IMR-90 (cell line): ENCODE measurements at regions not wholly inside any gene's neighbourhood (a gene's known extent, or its start where the extent isn't known, plus 50 kb on each side); places are given as distances from the start of the nearest gene placed in this dataset.

Experiments used
- ATAC-seq: fragments of 200-7000 bp; cut with Tn5 transposase; 2 replicates; pipeline ENCODE4 v1.9.1; 2020; ENCODE audit warnings: low read depth, mild to moderate bottlenecking, moderate library complexity
- BruUV-seq: library from RNA; stranded (reverse); fragments of 400-500 nt; replicated peaks from 2 replicates; lab custom pipeline; 2021; lab: Mats Ljungman, UMichigan
- CTCF ChIA-PET: fragments of 300-600 bp; formaldehyde crosslinking; extraction: SDS; loops from one replicate; lab custom pipeline; 2021; ENCODE audit warnings: antibody characterized with exemption; lab: Yijun Ruan, JAX
- POLR2A ChIA-PET: fragments of 300-600 bp; sonication (Branson Sonifier 250); formaldehyde crosslinking; loops from one replicate; lab custom pipeline; 2022; ENCODE audit warnings: antibody characterized with exemption; ENCODE audit not compliant: unreplicated experiment; lab: Charles Lee
- DNase-seq: peaks from one replicate; pipeline ENCODE4 v3.0.0; 2013
- H2AFZ ChIP-seq: replicated peaks from 2 replicates; pipeline ENCODE3; 2013; ENCODE audit warnings: low read length, mild to moderate bottlenecking; ENCODE audit not compliant: poor library complexity
- H2AK5ac ChIP-seq: 2 replicates; pipeline ENCODE4 v1.6.1; 2013; ENCODE audit warnings: low read depth, low read length, inconsistent platforms
- H2AK9ac ChIP-seq: replicated peaks from 2 replicates; pipeline ENCODE3; 2013; ENCODE audit warnings: mild to moderate bottlenecking, low read depth, low read length, moderate library complexity; ENCODE audit not compliant: poor library complexity
- H2BK120ac ChIP-seq: 2 replicates; pipeline ENCODE4 v1.6.1; 2013; ENCODE audit warnings: low read depth, low read length, inconsistent platforms
- H2BK15ac ChIP-seq: 3 replicates; pipeline ENCODE4 v1.6.1; 2013; ENCODE audit warnings: low read depth, low read length, inconsistent platforms
- H2BK20ac ChIP-seq: 2 replicates; pipeline ENCODE4 v1.6.1; 2013; ENCODE audit warnings: low read depth, mild to moderate bottlenecking, inconsistent platforms, low read length, moderate library complexity
- H2BK5ac ChIP-seq: 2 replicates; pipeline ENCODE4 v1.6.1; 2013; ENCODE audit warnings: mild to moderate bottlenecking, low read depth, low read length, inconsistent platforms; ENCODE audit not compliant: poor library complexity, severe bottlenecking
- H3K14ac ChIP-seq: replicated peaks from 2 replicates; pipeline ENCODE4 v1.6.1; 2013; ENCODE audit warnings: low read depth, low read length, inconsistent platforms
- H3K18ac ChIP-seq: 2 replicates; pipeline ENCODE4 v1.6.1; 2013; ENCODE audit warnings: low read depth, low read length, control low read depth
- H3K23ac ChIP-seq: 2 replicates; pipeline ENCODE4 v1.6.1; 2013; ENCODE audit warnings: low read depth, low read length, inconsistent platforms
- H3K27ac ChIP-seq: 2 replicates; pipeline ENCODE4 v1.5.1; 2013; ENCODE audit warnings: mild to moderate bottlenecking, control low read depth, low read length; ENCODE audit not compliant: insufficient read depth
- H3K27me3 ChIP-seq: 2 replicates; pipeline ENCODE4 v1.6.1; 2013; ENCODE audit warnings: low read length; ENCODE audit not compliant: control insufficient read depth, insufficient read depth
- H3K36me3 ChIP-seq: 2 replicates; pipeline ENCODE4 v1.6.1; 2013; ENCODE audit warnings: low read length, mixed read lengths; ENCODE audit not compliant: control insufficient read depth, insufficient read depth
- H3K4ac ChIP-seq: 2 replicates; pipeline ENCODE4 v1.6.1; 2013; ENCODE audit warnings: low read depth, low read length, inconsistent platforms
- H3K4me1 ChIP-seq: 2 replicates; pipeline ENCODE4 v1.6.1; 2013; ENCODE audit warnings: low read length, mixed read lengths; ENCODE audit not compliant: control insufficient read depth, insufficient read depth
- H3K4me2 ChIP-seq: 2 replicates; pipeline ENCODE4 v1.6.1; 2013; ENCODE audit warnings: low read depth, mild to moderate bottlenecking, control low read depth, low read length, moderate library complexity
- H3K4me3 ChIP-seq: 2 replicates; pipeline ENCODE4 v1.5.1; 2013; ENCODE audit warnings: low read depth, mild to moderate bottlenecking, control low read depth, low read length, moderate library complexity; ENCODE audit not compliant: insufficient read depth
- H3K56ac ChIP-seq: 2 replicates; pipeline ENCODE4 v1.6.1; 2013; ENCODE audit warnings: low read length, inconsistent platforms; ENCODE audit not compliant: insufficient read depth; ENCODE audit errors: extremely low read depth
- H3K79me1 ChIP-seq, 2 experiments: 2 replicates each; pipeline ENCODE4 v1.6.1; 2013; ENCODE audit warnings: low read length in 2 of 2, inconsistent platforms in 1 of 2, low read depth in 1 of 2
- H3K9ac ChIP-seq: 2 replicates; pipeline ENCODE4 v1.6.1; 2013; ENCODE audit warnings: low read depth, low read length, control low read depth
- H3K9me1 ChIP-seq: 2 replicates; pipeline ENCODE4 v1.6.1; 2013; ENCODE audit warnings: low read length, inconsistent platforms; ENCODE audit not compliant: insufficient read depth
- H3K9me3 ChIP-seq: 2 replicates; pipeline ENCODE4 v1.6.1; 2013; ENCODE audit warnings: low read length; ENCODE audit not compliant: control insufficient read depth, insufficient read depth
- H4K20me1 ChIP-seq: 2 replicates; pipeline ENCODE4 v1.6.1; 2013; ENCODE audit warnings: low read length, inconsistent platforms; ENCODE audit not compliant: insufficient read depth
- H4K5ac ChIP-seq: 2 replicates; pipeline ENCODE4 v1.6.1; 2013; ENCODE audit warnings: mild to moderate bottlenecking, low read depth, low read length, control low read depth
- H4K8ac ChIP-seq, 2 experiments: 2 replicates each; pipeline ENCODE4 v1.6.1; 2013; ENCODE audit warnings: low read depth in 2 of 2, low read length in 2 of 2, control low read depth in 1 of 2, inconsistent platforms in 1 of 2
- H4K91ac ChIP-seq: 2 replicates; pipeline ENCODE4 v1.6.1; 2013; ENCODE audit warnings: low read depth, low read length, inconsistent platforms; ENCODE audit not compliant: insufficient read depth
- CEBPB ChIP-seq: IDR thresholded peaks from 2 replicates; pipeline ENCODE4 v1.6.1; 2012; ENCODE audit warnings: low read depth, low read length, improper control_type of control experiment
- FOS ChIP-seq: fragments of 150-350 bp; IDR thresholded peaks from 2 replicates; pipeline ENCODE4 v1.6.1; 2016; ENCODE audit warnings: low read depth, low read length
- MAFK ChIP-seq: IDR thresholded peaks from 2 replicates; pipeline ENCODE4 v1.6.1; 2012; ENCODE audit warnings: low read depth, low read length, improper control_type of control experiment
- NFE2L2 ChIP-seq: fragments of 150-350 bp; IDR thresholded peaks from 2 replicates; pipeline ENCODE4 v1.6.1; 2016; ENCODE audit warnings: low read depth, mild to moderate bottlenecking, low read length
- RAD21 ChIP-seq: IDR thresholded peaks from 2 replicates; pipeline ENCODE4 v1.6.1; 2012; ENCODE audit warnings: low read length, improper control_type of control experiment
- RCOR1 ChIP-seq: IDR thresholded peaks from 2 replicates; pipeline ENCODE4 v1.6.1; 2012; ENCODE audit warnings: mild to moderate bottlenecking, low read length, improper control_type of control experiment; ENCODE audit not compliant: insufficient replicate concordance
- RFX5 ChIP-seq: IDR thresholded peaks from 2 replicates; pipeline ENCODE4 v1.8.0; 2012; ENCODE audit warnings: low read depth, mild to moderate bottlenecking, low read length, moderate library complexity
- SMC3 ChIP-seq: fragments of 150-350 bp; IDR thresholded peaks from 2 replicates; pipeline ENCODE4 v1.6.1; 2016; ENCODE audit warnings: low read depth, mild to moderate bottlenecking, antibody characterized with exemption, low read length, moderate library complexity
- WGBS, 2 experiments: methylation state at CpG; one replicate each; pipeline versions ENCODE4 v1.1.5 to v1.1.7; 2013; ENCODE audit warnings: missing lambda C conversion rate in 2 of 2; ENCODE audit not compliant: insufficient read length in 1 of 2; ENCODE audit errors: extremely low coverage in 2 of 2; 5-methylcytosine and 5-hydroxymethylcytosine counted together
- dilution Hi-C: fragments of 300-500 bp; cut with HindIII; formaldehyde crosslinking; loops from one replicate; pipeline ENCODE4 v1.14.3; 2018; ENCODE audit warnings: low sequenced_read_pairs; ENCODE audit not compliant: unreplicated experiment
- in situ Hi-C: fragments of 300-500 bp; cut with MboI; formaldehyde crosslinking; loops from 3 replicates; pipeline ENCODE4 v1.14.3; 2019; ENCODE audit warnings: low sequenced_read_pairs, inconsistent platforms, mixed read lengths
- intact Hi-C: fragments of 100-400 bp; cut with micrococcal nuclease; formaldehyde crosslinking; loops from 2 replicates; pipeline ENCODE4 v1.10.0; 2022
- TF ChIP-seq, protein P1 (sequence below): fragments of 150-350 bp; IDR thresholded peaks from 2 replicates; pipeline ENCODE4 v1.6.1; 2016; ENCODE audit warnings: low read depth, mild to moderate bottlenecking, low read length, moderate library complexity, borderline replicate concordance
- TF ChIP-seq, protein P2 (sequence below): fragments of 150-350 bp; IDR thresholded peaks from 2 replicates; pipeline ENCODE4 v1.6.1; 2017; ENCODE audit warnings: mild to moderate bottlenecking, antibody characterized with exemption, low read length, low read depth

DNA sequence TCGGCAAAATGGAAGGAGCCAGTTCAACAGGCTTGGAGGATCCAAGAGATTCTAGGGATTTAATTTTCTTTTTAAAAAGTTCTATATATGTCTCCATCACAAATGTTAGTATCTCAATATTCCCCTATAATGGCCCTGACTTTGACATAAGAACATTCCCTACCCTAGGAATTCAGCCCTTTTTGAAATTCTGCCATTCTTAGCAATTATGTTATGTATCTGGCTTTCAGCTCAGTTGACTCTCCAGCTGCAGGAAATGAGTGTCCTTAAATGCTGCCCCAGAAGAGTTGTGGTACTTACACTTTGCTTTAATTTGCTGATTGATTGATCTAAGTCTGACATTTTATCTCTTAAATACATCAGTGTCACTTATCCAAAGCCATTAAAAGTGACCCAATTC lies 1454.3 kb downstream of the FSTL5 start:
- H3K36me3 ChIP-seq: no peaks in the 10 kb centered on the region
- H3K4me1 ChIP-seq: no peaks in the 10 kb centered on the region
- H3K27ac ChIP-seq: no peak overlapping the region
- no peaks in the 10 kb centered on the region for H3K9me1 ChIP-seq
- H2BK5ac ChIP-seq: no peak overlapping the region
- no peak overlapping the region for H3K4me2 ChIP-seq
- no peak for TF ChIP-seq CEBPB
- TF ChIP-seq FOS: no peak
- no peak for TF ChIP-seq MAFK
- no peak for TF ChIP-seq RCOR1
- TF ChIP-seq NFE2L2: no peak
- TF ChIP-seq, protein P1, sequence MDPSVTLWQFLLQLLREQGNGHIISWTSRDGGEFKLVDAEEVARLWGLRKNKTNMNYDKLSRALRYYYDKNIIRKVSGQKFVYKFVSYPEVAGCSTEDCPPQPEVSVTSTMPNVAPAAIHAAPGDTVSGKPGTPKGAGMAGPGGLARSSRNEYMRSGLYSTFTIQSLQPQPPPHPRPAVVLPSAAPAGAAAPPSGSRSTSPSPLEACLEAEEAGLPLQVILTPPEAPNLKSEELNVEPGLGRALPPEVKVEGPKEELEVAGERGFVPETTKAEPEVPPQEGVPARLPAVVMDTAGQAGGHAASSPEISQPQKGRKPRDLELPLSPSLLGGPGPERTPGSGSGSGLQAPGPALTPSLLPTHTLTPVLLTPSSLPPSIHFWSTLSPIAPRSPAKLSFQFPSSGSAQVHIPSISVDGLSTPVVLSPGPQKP: no peak
- TF ChIP-seq, protein P2, sequence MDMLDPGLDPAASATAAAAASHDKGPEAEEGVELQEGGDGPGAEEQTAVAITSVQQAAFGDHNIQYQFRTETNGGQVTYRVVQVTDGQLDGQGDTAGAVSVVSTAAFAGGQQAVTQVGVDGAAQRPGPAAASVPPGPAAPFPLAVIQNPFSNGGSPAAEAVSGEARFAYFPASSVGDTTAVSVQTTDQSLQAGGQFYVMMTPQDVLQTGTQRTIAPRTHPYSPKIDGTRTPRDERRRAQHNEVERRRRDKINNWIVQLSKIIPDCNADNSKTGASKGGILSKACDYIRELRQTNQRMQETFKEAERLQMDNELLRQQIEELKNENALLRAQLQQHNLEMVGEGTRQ: no peak
- no peak for TF ChIP-seq RAD21
- TF ChIP-seq RFX5: no peak
- no peak for TF ChIP-seq SMC3
- no peak overlapping the region for H3K23ac ChIP-seq
- DNase-seq (no peak), ATAC-seq (no peak)
- ChIA-PET POLR2A (no interaction called here), CTCF (no interaction called here)
- H2BK15ac ChIP-seq: no peak overlapping the region
- no peak overlapping the region for H4K8ac ChIP-seq
- H2AK9ac ChIP-seq: no peak overlapping the region
- no TSS peak for BruUV-seq
- H2BK120ac ChIP-seq: no peak overlapping the region
- H2AFZ ChIP-seq: no peak overlapping the region
- H4K20me1 ChIP-seq: no peaks in the 10 kb centered on the region
- no peak overlapping the region for H2BK20ac ChIP-seq
- intact Hi-C loops (no loop called here), in situ Hi-C loops (no loop called here), dilution Hi-C loops (no loop called here)
- no peak overlapping the region for H3K18ac ChIP-seq
- H3K27me3 ChIP-seq: no peaks in the 10 kb centered on the region
- no peaks in the 10 kb centered on the region for H3K79me1 ChIP-seq
- no peak overlapping the region for H3K56ac ChIP-seq
- no peak overlapping the region for H3K14ac ChIP-seq
- H3K9me3 ChIP-seq: no peaks in the 10 kb centered on the region
- H3K9ac ChIP-seq: no peak overlapping the region
- H3K4ac ChIP-seq: no peak overlapping the region
- no peak overlapping the region for H3K4me3 ChIP-seq
- H4K5ac ChIP-seq: no peak overlapping the region
- no CpG with 5 or more reads among the region's 1 CpG for WGBS, 2 experiments
- H4K91ac ChIP-seq: no peak overlapping the region
- no peak overlapping the region for H2AK5ac ChIP-seq
